ENCODE measurements at regions not wholly inside any gene's neighbourhood (a gene's known extent, or its start where the extent isn't known, plus 50 kb on each side); places are given as distances from the start of the nearest gene placed in this dataset.

DNA sequence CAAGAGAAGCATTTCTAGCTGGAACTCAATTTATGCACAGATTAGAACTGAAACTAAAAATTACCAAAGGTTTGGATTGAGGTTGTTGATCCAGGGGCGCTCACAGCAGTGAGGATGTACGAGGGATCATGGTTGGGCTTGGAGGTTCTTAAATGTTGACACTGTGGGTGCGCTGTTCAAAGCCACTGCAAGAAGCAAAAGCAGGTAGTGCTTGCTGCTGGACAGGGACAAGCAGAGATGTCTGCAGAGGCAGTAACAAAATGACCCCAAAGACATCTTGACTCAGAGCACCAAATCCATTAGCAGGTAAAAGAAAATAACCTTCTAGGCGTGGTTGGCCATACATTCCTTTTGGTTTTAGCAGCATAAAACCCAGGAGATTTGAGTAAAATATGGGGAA, 468.4 kb downstream of the ZSWIM6 start:
- DNase-seq (ENCODE audit: low read depth) = no peak
- no peak overlapping the region for H3K4me3 ChIP-seq (ENCODE audit: low read depth, low read length)
- TF ChIP-seq, protein P1, sequence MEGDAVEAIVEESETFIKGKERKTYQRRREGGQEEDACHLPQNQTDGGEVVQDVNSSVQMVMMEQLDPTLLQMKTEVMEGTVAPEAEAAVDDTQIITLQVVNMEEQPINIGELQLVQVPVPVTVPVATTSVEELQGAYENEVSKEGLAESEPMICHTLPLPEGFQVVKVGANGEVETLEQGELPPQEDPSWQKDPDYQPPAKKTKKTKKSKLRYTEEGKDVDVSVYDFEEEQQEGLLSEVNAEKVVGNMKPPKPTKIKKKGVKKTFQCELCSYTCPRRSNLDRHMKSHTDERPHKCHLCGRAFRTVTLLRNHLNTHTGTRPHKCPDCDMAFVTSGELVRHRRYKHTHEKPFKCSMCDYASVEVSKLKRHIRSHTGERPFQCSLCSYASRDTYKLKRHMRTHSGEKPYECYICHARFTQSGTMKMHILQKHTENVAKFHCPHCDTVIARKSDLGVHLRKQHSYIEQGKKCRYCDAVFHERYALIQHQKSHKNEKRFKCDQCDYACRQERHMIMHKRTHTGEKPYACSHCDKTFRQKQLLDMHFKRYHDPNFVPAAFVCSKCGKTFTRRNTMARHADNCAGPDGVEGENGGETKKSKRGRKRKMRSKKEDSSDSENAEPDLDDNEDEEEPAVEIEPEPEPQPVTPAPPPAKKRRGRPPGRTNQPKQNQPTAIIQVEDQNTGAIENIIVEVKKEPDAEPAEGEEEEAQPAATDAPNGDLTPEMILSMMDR (IDR thresholded peaks at IDR 0.05; ENCODE audit: insufficient read depth, low read length) = no peak

DNA sequence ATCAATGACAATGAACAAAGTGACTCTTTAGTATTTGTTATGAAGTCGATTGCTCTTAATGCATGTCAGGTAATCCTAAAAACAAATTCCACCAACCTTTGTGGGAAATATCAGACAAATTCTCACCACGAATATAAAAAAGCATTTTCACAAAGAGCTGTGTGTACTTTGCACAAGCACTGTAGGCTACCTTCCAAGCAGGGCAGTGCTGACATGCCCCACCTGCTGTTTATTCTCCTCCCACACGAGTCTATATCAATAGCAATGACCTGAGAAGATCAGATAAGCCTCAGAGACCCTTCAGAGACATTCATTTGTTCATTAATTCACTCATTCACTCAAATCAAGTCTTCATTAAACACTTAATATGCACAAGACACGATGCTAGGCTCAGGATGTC, 469.1 kb downstream of the ZSWIM6 start:
- TF ChIP-seq, protein P1 (IDR thresholded peaks at IDR 0.05; ENCODE audit: insufficient read depth, low read length) = no peak

DNA sequence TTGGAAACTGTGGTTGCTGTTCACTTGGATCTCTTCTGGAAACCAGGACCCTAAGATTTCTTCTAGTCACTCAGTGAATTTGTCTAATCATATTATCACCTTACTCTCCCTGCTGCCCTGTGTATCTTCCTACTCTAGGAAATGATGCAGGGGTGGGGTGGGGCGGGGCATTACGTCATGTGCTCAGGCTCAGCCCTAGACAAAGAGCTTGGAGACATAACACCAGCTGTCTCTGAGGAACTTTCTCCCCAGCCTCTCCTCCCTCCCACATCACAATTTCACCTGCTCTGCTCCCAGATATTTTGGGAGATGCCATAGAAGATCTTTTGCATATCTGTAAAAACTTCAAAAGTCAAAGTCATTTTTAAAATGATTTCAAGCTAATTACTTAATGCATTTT, 470.4 kb downstream of the ZSWIM6 start:
- no peak overlapping the region for H3K4me3 ChIP-seq (ENCODE audit: low read depth, low read length)
- TF ChIP-seq, protein P1 (IDR thresholded peaks at IDR 0.05; ENCODE audit: insufficient read depth, low read length) = no peak
- no peak for DNase-seq (ENCODE audit: low read depth)

More for the DNA sequence above, 469.1 kb downstream of the ZSWIM6 start:
- no peak overlapping the region for H3K4me3 ChIP-seq (ENCODE audit: low read depth, low read length)
- DNase-seq (ENCODE audit: low read depth) = no peak

DNA sequence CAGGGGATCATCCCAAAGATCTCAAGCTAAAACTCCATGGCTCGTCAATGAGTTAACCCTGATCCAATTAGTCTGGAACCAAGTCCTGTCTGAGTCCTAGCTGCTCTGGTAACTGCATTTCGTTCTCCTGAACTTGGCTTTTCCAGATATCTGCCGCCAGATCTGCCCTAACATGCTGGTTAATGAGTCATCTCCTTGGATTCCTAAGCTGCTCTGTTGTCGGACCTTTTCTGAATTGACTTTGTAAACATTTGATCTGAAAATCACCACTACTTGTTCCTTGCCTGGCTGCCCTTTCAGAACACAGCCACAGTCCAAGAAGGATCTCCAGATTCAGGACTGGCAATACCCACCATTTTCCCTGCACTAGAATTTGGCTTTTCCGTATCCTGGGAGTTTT, 473.0 kb downstream of the ZSWIM6 start:
- TF ChIP-seq, protein P1 (IDR thresholded peaks at IDR 0.05; ENCODE audit: insufficient read depth, low read length) = no peak
- peak; percentile 45 for DNase-seq (ENCODE audit: low read depth)
- no peak overlapping the region for H3K4me3 ChIP-seq (ENCODE audit: low read depth, low read length)

DNA sequence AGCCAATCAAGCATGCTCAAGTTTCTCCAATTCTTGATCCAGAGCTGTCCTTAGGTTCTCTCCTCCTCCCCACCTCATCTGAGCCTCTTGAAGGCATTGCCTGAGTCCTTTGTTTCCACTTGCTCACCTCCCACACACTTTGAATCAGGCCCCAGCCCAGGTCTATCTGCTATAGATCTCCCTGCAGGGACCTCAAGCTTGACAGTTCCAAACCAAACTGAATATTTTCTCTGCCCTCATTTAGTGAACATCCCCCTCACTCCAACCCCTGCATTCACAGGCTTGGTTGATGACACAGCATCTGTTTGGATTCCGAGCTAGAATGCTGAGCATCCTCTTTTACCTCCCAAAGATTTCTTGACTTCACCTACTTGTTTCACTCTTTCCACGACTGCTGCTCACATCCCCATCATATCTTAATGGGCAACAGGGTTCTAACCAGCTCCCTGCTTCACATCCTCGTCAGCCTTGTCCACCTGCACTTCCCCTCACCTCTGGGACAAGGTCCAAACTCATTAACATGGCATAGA, 474.5 kb downstream of the ZSWIM6 start:
- TF ChIP-seq, protein P1 (IDR thresholded peaks at IDR 0.05; ENCODE audit: insufficient read depth, low read length) = no peak
- no peak for DNase-seq (ENCODE audit: low read depth)
- no peak overlapping the region for H3K4me3 ChIP-seq (ENCODE audit: low read depth, low read length)

DNA sequence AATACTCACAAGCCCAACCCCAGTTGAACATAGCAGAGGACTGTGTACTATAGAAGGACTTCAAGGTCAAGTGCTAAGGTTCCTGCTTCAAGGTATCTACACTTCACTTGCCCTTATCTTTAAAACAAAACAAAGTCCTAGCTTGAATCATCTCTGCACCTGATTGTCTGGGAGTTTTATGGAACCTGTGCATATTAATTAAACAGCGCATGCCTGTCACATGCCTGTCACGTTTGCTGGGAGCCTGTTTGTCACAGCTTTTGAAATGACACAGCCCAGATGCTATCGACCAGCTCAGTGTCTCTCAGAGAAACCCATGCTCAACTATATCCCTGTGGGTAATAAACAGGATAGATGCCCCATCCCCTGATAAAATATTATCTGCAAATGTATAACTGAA, 476.0 kb downstream of the ZSWIM6 start:
- DNase-seq (ENCODE audit: low read depth) = no peak
- TF ChIP-seq, protein P1 (IDR thresholded peaks at IDR 0.05; ENCODE audit: insufficient read depth, low read length) = no peak
- H3K4me3 ChIP-seq (ENCODE audit: low read depth, low read length) = no peak overlapping the region

DNA sequence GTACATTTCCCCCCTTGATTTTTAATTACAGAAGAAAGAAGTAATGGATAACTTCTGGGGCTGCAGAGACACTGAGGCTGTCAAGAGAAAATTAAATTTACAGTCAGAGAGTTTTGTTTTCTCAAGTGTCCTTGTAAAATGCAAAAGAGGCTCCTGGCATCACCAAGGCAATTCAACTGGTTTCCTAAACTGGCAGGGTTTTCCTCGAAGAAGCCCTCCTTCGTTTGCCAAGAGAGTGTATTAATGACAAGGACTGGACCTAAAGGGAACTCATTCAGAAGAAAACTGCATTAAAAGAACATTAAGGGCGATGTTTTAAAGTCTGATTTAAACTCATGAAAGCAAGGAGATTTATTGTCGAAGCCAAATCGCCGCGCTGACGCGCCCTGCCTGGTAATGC, 476.9 kb downstream of the ZSWIM6 start:
- TF ChIP-seq, protein P1 (IDR thresholded peaks at IDR 0.05; ENCODE audit: insufficient read depth, low read length) = no peak
- H3K4me3 ChIP-seq (ENCODE audit: low read depth, low read length) = no peak overlapping the region
- DNase-seq (ENCODE audit: low read depth) = no peak

Measured in fibroblast of the aortic adventitia (primary cell).